Common myeloid progenitor, CD34-positive (primary cell): ENCODE measurements at regions not wholly inside any gene's neighbourhood (a gene's known extent, or its start where the extent isn't known, plus 50 kb on each side); places are given as distances from the start of the nearest gene placed in this dataset.

Experiments
- CTCF ChIA-PET: fragments of 350-600 bp; sonication (Branson Sonifier 250); formaldehyde crosslinking; loops from one replicate; lab custom pipeline; 2021; ENCODE audit warnings: antibody characterized with exemption; lab: Charles Lee
- POLR2A ChIA-PET: fragments of 350-600 bp; sonication (Branson Sonifier 250); formaldehyde crosslinking; loops from one replicate; lab custom pipeline; 2021; ENCODE audit warnings: antibody characterized with exemption; lab: Charles Lee
- DNase-seq, 3 donors: peaks; one replicate each; pipeline versions ENCODE4 v3.0.0 to v3.0.0-alpha.2; 2013
- H3K27ac ChIP-seq, 2 experiments: 1 replicate in 1 of 2; 2 replicates in 1 of 2; pipeline ENCODE4 v1.7.0; 2013; ENCODE audit warnings: inconsistent platforms in 2 of 2, low read length in 2 of 2, mild to moderate bottlenecking in 2 of 2, low read depth in 1 of 2, moderate library complexity in 1 of 2; ENCODE audit not compliant: severe bottlenecking in 2 of 2, insufficient read depth in 1 of 2, poor library complexity in 1 of 2
- H3K27me3 ChIP-seq, 5 experiments: replicated peaks in 2 of 5; 1 replicate in 3 of 5; 2 replicates in 2 of 5; pipeline versions ENCODE4 v1.6.1 to v1.7.0; 2013; ENCODE audit warnings: low read length in 4 of 5, mild to moderate bottlenecking in 2 of 5, moderate library complexity in 2 of 5, inconsistent platforms in 1 of 5; ENCODE audit not compliant: insufficient read depth in 5 of 5, control insufficient read depth in 4 of 5
- H3K36me3 ChIP-seq, 4 experiments: 1 replicate in 2 of 4; 2 replicates in 2 of 4; pipeline versions ENCODE4 v1.6.1 to v1.7.0; 2013; ENCODE audit warnings: low read length in 3 of 4, control low read depth in 1 of 4, mild to moderate bottlenecking in 1 of 4; ENCODE audit not compliant: control insufficient read depth in 4 of 4, insufficient read depth in 4 of 4
- H3K4me1 ChIP-seq, 4 experiments: 1 replicate in 3 of 4; 2 replicates in 1 of 4; pipeline versions ENCODE4 v1.6.1 to v1.7.1; 2013; ENCODE audit warnings: low read length in 3 of 4, mild to moderate bottlenecking in 3 of 4, control low read depth in 1 of 4, inconsistent platforms in 1 of 4, moderate library complexity in 1 of 4; ENCODE audit not compliant: control insufficient read depth in 4 of 4, insufficient read depth in 4 of 4; ENCODE audit errors: control extremely low read depth in 1 of 4
- H3K4me3 ChIP-seq, 7 experiments: 1 replicate in 4 of 7; 2 replicates in 3 of 7; pipeline versions ENCODE4 v1.5.1 to v1.7.0; 2013; ENCODE audit warnings: mild to moderate bottlenecking in 7 of 7, low read length in 6 of 7, moderate library complexity in 6 of 7, inconsistent platforms in 2 of 7, low read depth in 2 of 7, control low read depth in 1 of 7; ENCODE audit not compliant: insufficient read depth in 4 of 7, control insufficient read depth in 1 of 7; ENCODE audit errors: extremely low read depth in 1 of 7
- H3K9me3 ChIP-seq, 5 experiments: 1 replicate in 4 of 5; 2 replicates in 1 of 5; pipeline versions ENCODE4 v1.6.1 to v1.7.1; 2013; ENCODE audit warnings: low read length in 4 of 5, mild to moderate bottlenecking in 2 of 5, inconsistent platforms in 1 of 5, low read depth in 1 of 5, moderate library complexity in 1 of 5; ENCODE audit not compliant: control insufficient read depth in 4 of 5, insufficient read depth in 2 of 5; ENCODE audit errors: control extremely low read depth in 1 of 5
- WGBS: methylation state at CpG from one replicate; pipeline ENCODE4 v1.1.5; 2013; ENCODE audit not compliant: insufficient coverage; 5-methylcytosine and 5-hydroxymethylcytosine counted together

DNA sequence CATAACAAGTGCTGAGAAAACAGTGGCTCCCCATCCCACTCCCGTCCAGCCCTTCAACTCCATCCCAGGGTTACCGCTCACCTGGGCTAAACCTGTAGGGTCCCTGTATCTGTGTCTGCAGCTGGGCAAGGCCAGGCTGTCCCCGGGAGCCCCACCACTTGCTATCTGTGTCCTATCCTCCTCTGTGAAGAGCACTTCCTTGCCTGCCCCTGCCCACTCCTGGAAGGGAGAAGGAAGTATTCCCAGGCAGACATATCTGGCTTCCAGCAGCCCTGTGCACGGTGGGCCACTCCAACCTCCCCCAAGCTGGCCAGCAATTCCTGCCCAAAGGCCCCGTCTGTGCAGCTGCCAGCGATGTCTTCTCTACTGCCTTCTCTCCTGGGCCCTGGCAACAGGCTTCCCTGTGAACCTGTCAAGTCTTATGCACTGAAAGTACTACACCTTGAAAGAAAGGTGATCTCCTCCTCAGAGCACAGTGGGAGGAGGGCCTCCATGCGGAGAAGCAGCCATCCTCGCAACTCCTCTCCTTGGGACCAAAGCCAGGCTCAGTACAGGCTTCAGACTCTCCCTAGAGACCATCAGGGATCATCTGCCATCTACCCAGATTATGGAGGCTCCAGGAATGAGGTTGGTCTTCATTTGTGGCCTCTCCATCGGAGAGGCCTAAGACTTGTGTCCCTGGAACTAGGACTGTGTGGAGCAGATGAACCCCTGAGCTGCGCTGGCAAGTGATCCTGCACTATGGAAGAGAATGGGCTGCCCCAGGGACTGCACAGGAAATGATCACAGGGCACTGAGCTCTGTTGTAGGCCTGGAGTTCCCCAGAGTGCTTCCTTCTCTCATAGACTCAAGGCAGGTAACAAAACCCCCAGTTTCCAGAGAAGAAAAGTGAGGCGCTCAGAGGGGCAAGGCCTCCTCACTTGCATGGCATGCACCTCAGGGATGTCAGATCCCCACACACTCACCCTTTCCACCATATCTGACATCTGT, 663.6 kb downstream of the BCL11B start:
- CTCF ChIA-PET = no interaction called here
- no peak for DNase-seq
- Histone ChIP-seq H3K4me1 (no peaks in the 10 kb centered on the region), H3K36me3 (no peaks in the 10 kb centered on the region), H3K27me3 (peaks cover 0 to 4% (median 0%) of the 10 kb centered on the region in 5 experiments), H3K4me3 (no peak overlapping the region), H3K9me3 (no peaks in the 10 kb centered on the region), H3K27ac (no peak overlapping the region)
- POLR2A ChIA-PET = no interaction called here
- 91% methylated on average over 11 of the region's 11 CpGs for WGBS

DNA sequence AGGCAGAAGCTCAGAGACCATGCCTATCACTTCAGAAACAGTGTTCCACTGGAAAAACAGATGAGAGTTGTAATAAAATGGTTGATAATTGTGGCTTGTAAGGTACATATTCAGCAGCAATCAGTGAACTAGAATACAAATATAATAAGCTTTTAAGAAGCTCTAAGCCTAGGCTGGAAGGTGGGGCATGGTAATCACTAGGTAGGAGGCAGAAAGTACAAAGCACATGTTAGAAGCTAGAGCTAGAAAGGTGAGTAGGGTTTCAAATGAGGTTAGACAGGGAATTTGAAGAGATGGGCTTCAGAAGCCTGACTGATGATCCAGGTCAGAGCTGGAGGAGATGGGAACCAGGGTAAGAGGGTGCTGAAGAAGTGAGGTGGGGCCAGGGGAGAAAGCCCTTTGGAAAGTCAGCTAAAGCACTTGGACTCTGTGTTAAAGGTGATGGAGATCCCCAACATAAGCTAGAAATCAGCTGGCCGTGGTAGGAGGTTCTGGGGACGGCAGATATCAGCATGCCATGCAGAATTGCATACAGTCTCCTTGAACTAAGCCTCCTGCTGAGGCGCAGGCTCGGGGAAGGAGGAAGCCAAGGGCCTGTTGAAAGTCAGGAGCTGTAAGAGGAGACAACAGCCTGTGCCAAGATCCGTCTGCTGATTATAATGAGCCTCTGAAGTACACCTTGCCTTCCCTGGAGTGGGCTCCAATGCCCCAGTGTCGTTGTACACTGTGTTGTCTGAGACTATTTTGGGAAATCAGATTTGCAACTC, 659.4 kb downstream of the BCL11B start:
- 86% methylated on average over 6 of the region's 6 CpGs for WGBS
- Histone ChIP-seq H3K36me3 (no peaks in the 10 kb centered on the region), H3K27ac (no peak overlapping the region), H3K9me3 (peaks cover 0 to 2% (median 0%) of the 10 kb centered on the region in 5 experiments), H3K4me1 (no peaks in the 10 kb centered on the region), H3K4me3 (no peak overlapping the region), H3K27me3 (peaks cover 0 to 4% (median 0%) of the 10 kb centered on the region in 5 experiments)
- ChIA-PET POLR2A (no interaction called here), CTCF (no interaction called here)
- no peak for DNase-seq

- no peaks in the 10 kb centered on the region for H3K4me1 ChIP-seq
- H3K27ac ChIP-seq = no peak overlapping the region
- H3K36me3 ChIP-seq = no peaks in the 10 kb centered on the region
- CTCF ChIA-PET = no interaction called here
- POLR2A ChIA-PET = no interaction called here
- peaks cover 0 to 2% (median 0%) of the 10 kb centered on the region in 5 experiments for H3K9me3 ChIP-seq
- H3K4me3 ChIP-seq = no peak overlapping the region
- H3K27me3 ChIP-seq = peaks cover 0 to 4% (median 0%) of the 10 kb centered on the region in 5 experiments
- 93% methylated on average over 3 of the region's 3 CpGs for WGBS
- no peak for DNase-seq
Observed at GRCh38 chr14:98614741-98615140, 657.3 kb downstream of the BCL11B start.

- Histone ChIP-seq H3K4me3 (no peak overlapping the region), H3K27me3 (no peaks in the 10 kb centered on the region), H3K9me3 (peaks cover 0 to 3% (median 0%) of the 10 kb centered on the region in 5 experiments), H3K36me3 (no peaks in the 10 kb centered on the region), H3K27ac (no peak overlapping the region), H3K4me1 (no peaks in the 10 kb centered on the region)
- CTCF ChIA-PET = no interaction called here
- DNase-seq = no peak
- POLR2A ChIA-PET = no interaction called here
- 90% methylated on average over 2 of the region's 4 CpGs for WGBS
Observed at GRCh38 chr14:98622208-98623051, 649.6 kb downstream of the BCL11B start.

- Histone ChIP-seq H3K9me3 (peaks cover 0 to 13% (median 3%) of the 10 kb centered on the region in 5 experiments), H3K4me1 (no peaks in the 10 kb centered on the region), H3K27ac (no peak overlapping the region), H3K4me3 (no peak overlapping the region), H3K36me3 (no peaks in the 10 kb centered on the region), H3K27me3 (no peaks in the 10 kb centered on the region)
- 96% methylated on average over 12 of the region's 14 CpGs for WGBS
- DNase-seq = no peak
- ChIA-PET CTCF (no interaction called here), POLR2A (no interaction called here)
Observed at GRCh38 chr14:98623788-98624415, 648.1 kb downstream of the BCL11B start.

- no peaks in the 10 kb centered on the region for H3K27me3 ChIP-seq
- no peak overlapping the region for H3K4me3 ChIP-seq
- ChIA-PET CTCF (no interaction called here), POLR2A (no interaction called here)
- peaks cover 0 to 2% (median 0%) of the 10 kb centered on the region in 5 experiments for H3K9me3 ChIP-seq
- 100% methylated on average over 3 of the region's 5 CpGs for WGBS
- DNase-seq = no peak
- no peaks in the 10 kb centered on the region for H3K4me1 ChIP-seq
- H3K36me3 ChIP-seq = no peaks in the 10 kb centered on the region
- no peak overlapping the region for H3K27ac ChIP-seq
Observed at GRCh38 chr14:98633380-98633779, 638.6 kb downstream of the BCL11B start.
